ENCODE measurements at regions not wholly inside any gene's neighbourhood (a gene's known extent, or its start where the extent isn't known, plus 50 kb on each side); places are given as distances from the start of the nearest gene placed in this dataset.

DNA sequence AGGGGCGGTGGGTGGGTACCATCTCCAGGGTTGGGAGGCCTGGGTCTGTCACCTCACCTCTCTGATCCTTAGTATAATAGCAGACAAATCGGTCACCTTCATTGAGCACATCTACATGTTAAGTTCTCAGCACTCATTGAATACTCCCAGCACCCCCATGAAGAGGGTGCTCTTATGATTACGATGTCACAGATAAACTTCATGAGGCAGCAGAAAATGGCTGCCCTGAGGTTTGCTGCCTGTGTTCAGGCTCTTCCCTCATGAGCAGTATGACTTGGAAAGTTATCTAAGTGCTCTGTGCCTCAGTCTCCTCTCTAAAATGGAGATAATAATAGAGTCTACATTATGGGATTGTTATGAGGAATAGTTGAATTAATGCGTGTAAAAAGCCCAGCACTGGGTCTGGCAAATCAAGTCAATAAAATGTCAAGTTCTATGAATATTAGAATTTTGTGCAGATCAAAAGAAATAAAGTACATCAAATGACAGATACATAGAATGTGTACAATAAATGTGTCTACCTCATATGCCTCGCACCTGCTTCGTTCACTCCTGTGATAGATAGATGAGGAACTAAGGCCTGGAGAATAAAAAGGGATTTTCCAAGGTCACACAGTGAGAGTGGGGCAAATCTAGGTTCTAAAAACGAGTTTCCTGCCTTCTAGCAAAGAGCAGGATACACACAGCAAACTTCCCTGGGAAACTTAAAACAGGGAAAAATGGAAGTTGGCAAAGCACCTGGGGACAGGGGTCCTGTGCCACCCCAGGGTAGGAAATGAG, 142.2 kb upstream of the MRPS22 start:
- TF ChIP-seq, protein P1, sequence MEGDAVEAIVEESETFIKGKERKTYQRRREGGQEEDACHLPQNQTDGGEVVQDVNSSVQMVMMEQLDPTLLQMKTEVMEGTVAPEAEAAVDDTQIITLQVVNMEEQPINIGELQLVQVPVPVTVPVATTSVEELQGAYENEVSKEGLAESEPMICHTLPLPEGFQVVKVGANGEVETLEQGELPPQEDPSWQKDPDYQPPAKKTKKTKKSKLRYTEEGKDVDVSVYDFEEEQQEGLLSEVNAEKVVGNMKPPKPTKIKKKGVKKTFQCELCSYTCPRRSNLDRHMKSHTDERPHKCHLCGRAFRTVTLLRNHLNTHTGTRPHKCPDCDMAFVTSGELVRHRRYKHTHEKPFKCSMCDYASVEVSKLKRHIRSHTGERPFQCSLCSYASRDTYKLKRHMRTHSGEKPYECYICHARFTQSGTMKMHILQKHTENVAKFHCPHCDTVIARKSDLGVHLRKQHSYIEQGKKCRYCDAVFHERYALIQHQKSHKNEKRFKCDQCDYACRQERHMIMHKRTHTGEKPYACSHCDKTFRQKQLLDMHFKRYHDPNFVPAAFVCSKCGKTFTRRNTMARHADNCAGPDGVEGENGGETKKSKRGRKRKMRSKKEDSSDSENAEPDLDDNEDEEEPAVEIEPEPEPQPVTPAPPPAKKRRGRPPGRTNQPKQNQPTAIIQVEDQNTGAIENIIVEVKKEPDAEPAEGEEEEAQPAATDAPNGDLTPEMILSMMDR (IDR thresholded peaks at IDR 0.05), result no peak
- TF ChIP-seq EZH2 (IDR thresholded peaks at IDR 0.05) (no peak), EZH2phosphoT487 (IDR thresholded peaks at IDR 0.05) (no peak)

All from neural progenitor cell (in vitro differentiated cells).